SW480 (cell line): ENCODE measurements at regions not wholly inside any gene's neighbourhood (a gene's known extent, or its start where the extent isn't known, plus 50 kb on each side); places are given as distances from the start of the nearest gene placed in this dataset.
"Not testable (repeated sequence)": the region's sequence is repeated elsewhere in the genome, so short reads cannot be mapped to it uniquely, and the experiment has no call there.

Source experiments
- DNase-seq: peaks from one replicate; pipeline ENCODE4 v3.0.0-alpha.2; 2016; ENCODE audit warnings: low spot score

GRCh38 chr12:38159591-38160317 is 156.8 kb upstream of the ALG10B start:
- DNase-seq, result no peak

GRCh38 chr12:38160318-38161122 is 156.1 kb upstream of the ALG10B start:
- no peak for DNase-seq

- no peak for DNase-seq
Measured at GRCh38 chr12:38161123-38162000, 155.2 kb upstream of the ALG10B start.

- no peak for DNase-seq
Measured at GRCh38 chr12:38162013-38162412, 154.6 kb upstream of the ALG10B start.

- DNase-seq, result no peak
Measured at GRCh38 chr12:38162708-38163441, 153.7 kb upstream of the ALG10B start.

GRCh38 chr12:38163442-38163801 is 153.2 kb upstream of the ALG10B start:
- no peak for DNase-seq

- no peak for DNase-seq
Measured at GRCh38 chr12:38166225-38166624, 150.3 kb upstream of the ALG10B start.

GRCh38 chr12:38175538-38175937 is 141.0 kb upstream of the ALG10B start:
- DNase-seq, result no peak

- not testable (repeated sequence) for DNase-seq
Measured at GRCh38 chr12:38183617-38184016, 133.0 kb upstream of the ALG10B start.

GRCh38 chr12:38197286-38197685 is 119.3 kb upstream of the ALG10B start:
- not testable (repeated sequence) for DNase-seq

- DNase-seq, result no peak
Measured at GRCh38 chr12:38201461-38202276, 114.9 kb upstream of the ALG10B start.

- DNase-seq, result no peak
Measured at GRCh38 chr12:38204831-38205230, 111.7 kb upstream of the ALG10B start.

- no peak for DNase-seq
Measured at GRCh38 chr12:38222011-38222410, 94.6 kb upstream of the ALG10B start.

- DNase-seq, result not testable (repeated sequence)
Measured at GRCh38 chr12:38238328-38238727, 78.2 kb upstream of the ALG10B start.

GRCh38 chr12:38253778-38254177 is 62.8 kb upstream of the ALG10B start:
- DNase-seq, result no peak

- DNase-seq, result no peak
Measured at GRCh38 chr12:38258411-38258810, 58.2 kb upstream of the ALG10B start.
